IPS-15b (cell line): ENCODE measurements at regions not wholly inside any gene's neighbourhood (a gene's known extent, or its start where the extent isn't known, plus 50 kb on each side); places are given as distances from the start of the nearest gene placed in this dataset.
"Not testable (repeated sequence)": the region's sequence is repeated elsewhere in the genome, so short reads cannot be mapped to it uniquely, and the experiment has no call there.

ENCODE experiments used
- H3K27me3 ChIP-seq: one replicate; pipeline ENCODE4 v1.6.1; 2013; ENCODE audit warnings: low read length; ENCODE audit not compliant: control insufficient read depth, insufficient read depth
- H3K36me3 ChIP-seq: one replicate; pipeline ENCODE4 v1.6.1; 2013; ENCODE audit warnings: low read length; ENCODE audit not compliant: control insufficient read depth, insufficient read depth
- H3K4me1 ChIP-seq: one replicate; pipeline ENCODE4 v1.6.1; 2013; ENCODE audit warnings: mild to moderate bottlenecking, low read length; ENCODE audit not compliant: control insufficient read depth, insufficient read depth
- H3K4me3 ChIP-seq: one replicate; pipeline ENCODE4 v1.5.1; 2013; ENCODE audit warnings: low read depth, low read length
- H3K9ac ChIP-seq: one replicate; pipeline ENCODE4 v1.6.1; 2013; ENCODE audit warnings: low read depth, mild to moderate bottlenecking, low read length
- H3K9me3 ChIP-seq: one replicate; pipeline ENCODE4 v1.6.1; 2013; ENCODE audit warnings: mild to moderate bottlenecking, low read length; ENCODE audit not compliant: control insufficient read depth, insufficient read depth

- no peaks in the 10 kb centered on the region for H3K27me3 ChIP-seq
- no peak overlapping the region for H3K4me3 ChIP-seq
- H3K9ac ChIP-seq = no peak overlapping the region
- H3K36me3 ChIP-seq = no peaks in the 10 kb centered on the region
- H3K4me1 ChIP-seq = no peaks in the 10 kb centered on the region
- no peaks in the 10 kb centered on the region for H3K9me3 ChIP-seq
Observed at GRCh38 chr11:98512938-98513337, 507.8 kb upstream of the CNTN5 start.

DNA sequence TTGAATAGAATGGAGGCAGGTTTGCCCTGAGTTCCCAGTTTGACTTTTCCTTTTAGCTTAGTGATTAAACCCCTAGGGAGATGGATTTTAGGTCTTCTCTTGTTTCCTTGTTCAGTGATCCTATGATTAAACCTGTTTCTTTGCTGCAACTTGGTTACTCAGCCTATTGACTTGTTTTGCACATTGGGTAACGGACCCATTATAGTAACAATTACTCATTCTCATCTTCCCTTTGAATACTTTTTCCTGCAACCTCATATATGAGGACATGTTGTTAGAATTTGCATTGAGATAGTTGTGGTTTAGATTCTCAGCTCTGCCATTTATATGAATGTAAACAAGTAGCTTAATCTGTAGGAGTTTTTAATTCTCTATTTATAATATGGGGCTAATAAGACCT is 489.2 kb upstream of the CNTN5 start:
- Histone ChIP-seq H3K9me3 (no peaks in the 10 kb centered on the region), H3K4me1 (no peaks in the 10 kb centered on the region), H3K4me3 (no peak overlapping the region), H3K9ac (no peak overlapping the region), H3K36me3 (no peaks in the 10 kb centered on the region), H3K27me3 (no peaks in the 10 kb centered on the region)

- H3K9me3 ChIP-seq = no peaks in the 10 kb centered on the region
- H3K9ac ChIP-seq = no peak overlapping the region
- H3K4me1 ChIP-seq = no peaks in the 10 kb centered on the region
- no peak overlapping the region for H3K4me3 ChIP-seq
- H3K27me3 ChIP-seq = no peaks in the 10 kb centered on the region
- no peaks in the 10 kb centered on the region for H3K36me3 ChIP-seq
Observed at GRCh38 chr11:98536023-98536422, 484.7 kb upstream of the CNTN5 start.

DNA sequence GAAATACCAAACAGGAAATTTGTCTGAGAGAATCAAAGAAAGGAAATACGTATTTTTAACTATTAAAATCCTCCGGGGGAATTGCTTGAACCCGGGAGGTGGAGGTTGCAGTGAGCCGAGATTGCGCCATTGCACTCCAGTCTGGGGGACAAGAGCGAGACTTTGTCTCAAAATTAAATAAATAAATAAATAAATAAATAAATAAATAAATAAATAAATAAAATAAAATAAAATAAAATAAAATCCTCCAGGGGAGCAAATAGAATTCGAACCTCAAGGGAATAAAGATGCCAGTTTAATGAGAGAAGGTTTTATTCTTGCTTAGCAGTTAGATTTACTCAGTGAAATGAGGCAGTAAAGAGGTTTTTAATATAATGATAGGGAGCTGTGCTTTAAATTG is 482.4 kb upstream of the CNTN5 start:
- H3K9ac ChIP-seq, H3K27me3 ChIP-seq, H3K9me3 ChIP-seq, H3K4me1 ChIP-seq, H3K36me3 ChIP-seq, H3K4me3 ChIP-seq: not testable (repeated sequence)

DNA sequence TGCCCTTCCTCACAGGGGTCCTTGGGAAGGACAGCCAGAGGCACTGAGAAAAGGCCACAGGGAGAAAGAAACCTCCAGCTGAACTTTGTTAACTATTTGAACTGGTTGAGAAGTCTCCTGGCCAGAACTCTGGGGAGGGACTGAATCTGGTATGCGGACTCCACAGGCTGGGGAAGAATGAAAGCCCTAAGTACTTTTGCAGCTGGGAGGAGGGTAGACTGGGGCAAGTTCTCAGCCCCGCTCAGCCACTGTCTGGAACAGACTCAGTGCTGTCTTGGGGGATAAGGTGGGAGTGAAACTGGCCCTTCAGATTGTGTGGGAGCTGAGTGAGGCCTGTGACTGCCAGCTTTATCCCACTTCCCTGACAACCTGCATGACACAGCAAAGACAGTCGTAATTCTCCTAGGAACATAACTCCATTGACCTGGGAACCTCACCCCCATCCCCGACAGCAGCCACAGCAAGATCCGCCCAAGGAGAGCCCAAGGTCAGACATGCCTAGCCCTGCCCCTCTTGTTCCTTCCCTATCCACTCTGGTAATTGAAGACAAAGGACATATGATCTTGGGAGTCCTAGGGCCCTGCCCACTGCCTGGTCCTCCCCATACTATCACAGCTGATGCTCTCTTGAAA is 475.1 kb upstream of the CNTN5 start:
- Histone ChIP-seq H3K9ac (no peak overlapping the region), H3K4me3 (no peak overlapping the region), H3K27me3 (no peaks in the 10 kb centered on the region), H3K36me3 (no peaks in the 10 kb centered on the region), H3K9me3 (no peaks in the 10 kb centered on the region), H3K4me1 (no peaks in the 10 kb centered on the region)

- H3K4me1 ChIP-seq = no peaks in the 10 kb centered on the region
- no peak overlapping the region for H3K9ac ChIP-seq
- no peak overlapping the region for H3K4me3 ChIP-seq
- H3K9me3 ChIP-seq = no peaks in the 10 kb centered on the region
- H3K36me3 ChIP-seq = no peaks in the 10 kb centered on the region
- H3K27me3 ChIP-seq = no peaks in the 10 kb centered on the region
Observed at GRCh38 chr11:98549571-98549970, 471.2 kb upstream of the CNTN5 start.

GRCh38 chr11:98559961-98560360 is 460.8 kb upstream of the CNTN5 start:
- Histone ChIP-seq H3K36me3 (no peaks in the 10 kb centered on the region), H3K9me3 (no peaks in the 10 kb centered on the region), H3K27me3 (no peaks in the 10 kb centered on the region), H3K4me1 (no peaks in the 10 kb centered on the region), H3K4me3 (no peak overlapping the region), H3K9ac (no peak overlapping the region)

- Histone ChIP-seq H3K9ac (no peak overlapping the region), H3K27me3 (no peaks in the 10 kb centered on the region), H3K9me3 (no peaks in the 10 kb centered on the region)
Observed at GRCh38 chr11:98561252-98561651, 459.5 kb upstream of the CNTN5 start.

DNA sequence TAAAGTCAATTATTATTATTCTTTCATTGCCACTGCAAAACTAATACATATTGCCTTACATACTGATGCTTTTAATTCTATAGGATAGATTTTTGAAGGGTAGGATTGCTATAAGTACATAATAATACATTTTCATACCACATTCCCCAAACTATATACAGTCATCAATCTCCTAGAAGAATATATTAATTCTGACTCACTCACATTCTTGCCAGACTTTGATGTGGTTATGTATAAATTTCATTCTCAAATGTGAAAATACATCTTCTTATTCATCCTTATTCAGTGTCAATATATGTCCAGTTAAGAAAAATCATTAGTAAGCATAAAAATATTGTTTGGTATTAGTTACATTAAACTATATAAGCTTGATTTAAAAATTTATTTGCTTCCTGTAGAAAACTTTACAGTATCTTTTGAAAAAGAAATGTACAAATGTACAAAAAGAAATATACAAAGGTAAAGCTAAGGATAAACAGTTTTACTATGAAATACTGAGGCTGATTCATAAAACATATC is 458.8 kb upstream of the CNTN5 start:
- H3K36me3 ChIP-seq = no peaks in the 10 kb centered on the region
- H3K4me3 ChIP-seq = no peak overlapping the region
- no peak overlapping the region for H3K9ac ChIP-seq
- H3K9me3 ChIP-seq = no peaks in the 10 kb centered on the region
- no peaks in the 10 kb centered on the region for H3K27me3 ChIP-seq
- no peaks in the 10 kb centered on the region for H3K4me1 ChIP-seq

More at GRCh38 chr11:98561252-98561651, 459.5 kb upstream of the CNTN5 start:
- Histone ChIP-seq H3K4me3 (no peak overlapping the region), H3K36me3 (no peaks in the 10 kb centered on the region), H3K4me1 (no peaks in the 10 kb centered on the region)

- H3K9me3 ChIP-seq = no peaks in the 10 kb centered on the region
- no peaks in the 10 kb centered on the region for H3K27me3 ChIP-seq
- no peak overlapping the region for H3K9ac ChIP-seq
- no peaks in the 10 kb centered on the region for H3K36me3 ChIP-seq
- H3K4me3 ChIP-seq = no peak overlapping the region
- H3K4me1 ChIP-seq = no peaks in the 10 kb centered on the region
Observed at GRCh38 chr11:98564233-98564632, 456.5 kb upstream of the CNTN5 start.

DNA sequence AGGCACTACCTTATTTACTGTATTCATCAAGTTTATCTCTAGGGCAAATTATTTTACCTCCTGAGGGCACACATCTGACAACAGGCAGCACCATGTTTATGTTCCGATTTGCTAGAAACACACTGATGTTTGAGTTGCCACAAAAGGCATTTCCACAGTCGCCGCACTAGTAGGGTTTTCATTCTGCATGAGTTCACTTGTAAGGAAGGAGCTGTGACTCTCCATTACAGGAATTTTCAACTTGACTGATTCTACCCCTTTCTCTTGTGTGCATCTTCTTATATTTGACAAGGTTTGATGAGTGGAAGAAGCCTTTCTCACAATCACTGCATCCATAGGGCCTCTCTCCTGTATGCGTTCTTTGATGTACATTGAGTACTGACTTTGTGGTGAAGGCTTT is 455.9 kb upstream of the CNTN5 start:
- Histone ChIP-seq H3K27me3 (no peaks in the 10 kb centered on the region), H3K9me3 (no peaks in the 10 kb centered on the region), H3K4me1 (no peaks in the 10 kb centered on the region), H3K36me3 (no peaks in the 10 kb centered on the region), H3K4me3 (no peak overlapping the region), H3K9ac (no peak overlapping the region)

- Histone ChIP-seq H3K36me3 (no peaks in the 10 kb centered on the region), H3K27me3 (no peaks in the 10 kb centered on the region), H3K9me3 (no peaks in the 10 kb centered on the region), H3K4me3 (no peak overlapping the region), H3K4me1 (no peaks in the 10 kb centered on the region), H3K9ac (no peak overlapping the region)
Observed at GRCh38 chr11:98565311-98565710, 455.4 kb upstream of the CNTN5 start.
